Mesodermal cell (in vitro differentiated cells): ENCODE measurements at regions not wholly inside any gene's neighbourhood (a gene's known extent, or its start where the extent isn't known, plus 50 kb on each side); places are given as distances from the start of the nearest gene placed in this dataset.

Source experiments
- H3K27ac ChIP-seq: 2 replicates; pipeline ENCODE4 v1.7.0; 2013; ENCODE audit warnings: mild to moderate bottlenecking, low read depth, low read length, moderate library complexity; ENCODE audit not compliant: severe bottlenecking
- H3K36me3 ChIP-seq: 2 replicates; pipeline ENCODE4 v1.7.1; 2013; ENCODE audit warnings: mild to moderate bottlenecking, low read length, moderate library complexity; ENCODE audit not compliant: control insufficient read depth, insufficient read depth
- H3K4me1 ChIP-seq: one replicate; pipeline ENCODE4 v1.7.1; 2013; ENCODE audit warnings: mild to moderate bottlenecking, low read length; ENCODE audit not compliant: insufficient read depth, control insufficient read depth, poor library complexity, severe bottlenecking
- H3K4me3 ChIP-seq: 2 replicates; pipeline ENCODE4 v1.7.0; 2013; ENCODE audit warnings: low read length, control low read depth, mild to moderate bottlenecking; ENCODE audit not compliant: insufficient read depth, poor library complexity, severe bottlenecking; ENCODE audit errors: extremely low read depth
- H3K9me3 ChIP-seq: 2 replicates; pipeline ENCODE4 v1.7.1; 2013; ENCODE audit warnings: mild to moderate bottlenecking, low read length, moderate library complexity; ENCODE audit not compliant: control insufficient read depth
- WGBS, 2 experiments: methylation state at CpG; one replicate each; pipeline ENCODE4 v1.1.5; 2013; ENCODE audit warnings: missing lambda C conversion rate in 2 of 2; ENCODE audit not compliant: insufficient coverage in 2 of 2; 5-methylcytosine and 5-hydroxymethylcytosine counted together

DNA sequence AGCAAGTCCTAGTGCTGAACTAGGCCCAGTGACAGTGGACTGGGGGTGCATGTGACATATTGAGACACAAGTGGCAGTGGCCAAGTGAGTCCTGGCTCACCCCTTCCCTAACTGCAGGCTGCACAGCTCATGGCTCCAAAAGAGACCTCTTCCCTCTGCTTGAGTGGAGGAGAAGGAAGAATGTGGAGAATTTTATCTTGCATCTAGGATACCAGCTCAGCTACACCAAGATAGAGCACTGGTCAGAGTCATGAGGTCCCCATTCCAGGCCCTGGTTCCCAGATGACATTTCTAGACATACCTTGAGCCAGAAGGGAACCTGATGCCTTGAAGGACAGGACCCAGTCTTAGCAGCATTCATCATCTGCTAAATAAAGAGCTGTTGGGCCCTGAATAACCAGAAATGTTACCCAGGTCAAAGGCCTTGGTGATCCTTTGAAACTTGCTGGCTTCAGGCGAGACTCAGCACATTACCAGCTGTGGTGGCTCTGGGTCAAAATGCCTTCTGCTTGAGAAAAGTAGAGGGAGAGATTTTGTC is 114.5 kb downstream of the CDC14C start:
- H3K9me3 ChIP-seq, result no peaks in the 10 kb centered on the region
- H3K36me3 ChIP-seq, result no peaks in the 10 kb centered on the region
- H3K4me3 ChIP-seq, result no peak overlapping the region
- 85 to 88% methylated on average over 1 of the region's 1 CpG for WGBS, 2 experiments
- H3K4me1 ChIP-seq, result peaks cover 3% of the 10 kb centered on the region
- no peak overlapping the region for H3K27ac ChIP-seq

DNA sequence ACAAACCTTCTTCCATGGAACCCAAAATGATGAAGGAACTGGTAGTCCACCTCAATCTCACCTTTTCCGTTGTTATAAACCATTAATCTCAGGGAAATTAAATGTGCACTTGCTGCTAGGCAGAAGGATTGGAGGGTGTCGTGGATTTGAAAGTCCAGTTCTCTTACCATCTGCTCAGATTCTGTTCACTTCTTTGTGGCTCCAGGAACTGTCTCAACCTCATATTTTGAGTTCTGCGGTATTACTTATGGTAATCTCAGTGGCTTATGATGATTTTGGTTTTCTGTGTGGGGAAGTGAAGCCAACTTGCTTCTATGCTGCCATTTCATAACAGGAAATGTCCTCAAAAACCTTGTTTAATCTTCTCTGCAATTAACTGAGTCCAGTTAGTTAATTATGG is 136.4 kb downstream of the CDC14C start:
- no peak overlapping the region for H3K4me3 ChIP-seq
- H3K36me3 ChIP-seq, result no peaks in the 10 kb centered on the region
- WGBS, 2 experiments, result 100% methylated on average over 1 of the region's 3 CpGs; no CpG with 5 or more reads in 1 of the 2 experiments
- peaks cover 11% of the 10 kb centered on the region for H3K9me3 ChIP-seq
- no peaks in the 10 kb centered on the region for H3K4me1 ChIP-seq
- no peak overlapping the region for H3K27ac ChIP-seq

DNA sequence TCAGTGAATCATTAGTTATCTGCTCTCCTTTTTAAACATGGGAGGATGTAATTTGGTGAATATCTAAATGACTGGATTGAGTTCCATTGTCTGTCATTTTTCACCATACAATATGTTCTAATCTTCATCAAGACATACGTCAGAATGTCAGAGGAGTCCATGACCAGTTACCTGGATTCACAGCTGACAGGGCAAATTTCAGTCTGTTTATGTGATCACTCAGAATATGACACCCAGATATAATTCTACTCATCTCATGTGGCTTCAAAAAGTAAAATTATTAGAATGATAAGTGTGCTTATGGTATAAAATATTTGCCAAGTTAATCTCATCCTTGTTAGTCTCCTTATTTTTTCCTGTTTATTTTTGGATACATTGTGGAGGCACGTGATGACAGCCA is 150.2 kb downstream of the CDC14C start:
- H3K27ac ChIP-seq, result no peak overlapping the region
- WGBS, 2 experiments, result 100% methylated on average over 2 of the region's 2 CpGs
- no peaks in the 10 kb centered on the region for H3K36me3 ChIP-seq

DNA sequence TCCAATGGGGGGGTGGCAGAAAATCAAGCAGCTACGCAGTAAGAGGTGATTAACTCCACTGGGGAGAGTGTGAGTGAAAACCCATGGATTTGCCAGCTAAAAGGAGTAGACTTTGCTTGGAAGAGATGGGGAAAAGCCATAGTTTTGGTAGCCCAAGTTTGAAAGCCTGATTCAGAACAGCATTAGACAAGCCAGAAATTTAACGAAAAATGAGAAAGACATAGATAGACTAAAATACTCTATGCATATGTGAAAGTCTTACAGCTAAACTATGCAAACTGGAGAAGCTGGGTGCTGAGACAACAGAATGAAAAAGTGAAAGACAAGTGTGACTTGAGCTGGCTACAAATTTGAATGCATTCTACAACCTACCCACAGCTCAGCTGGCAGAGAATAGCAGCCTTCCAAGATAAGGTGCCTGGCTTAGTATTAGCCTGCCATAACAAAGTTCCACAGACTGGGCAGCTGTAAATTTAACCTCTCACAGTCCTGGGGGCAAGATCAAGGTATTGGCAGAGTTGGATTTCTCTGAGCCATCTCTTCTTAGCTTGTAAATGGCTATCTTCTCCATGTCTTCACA is 156.6 kb downstream of the CDC14C start:
- no peaks in the 10 kb centered on the region for H3K4me1 ChIP-seq
- no peaks in the 10 kb centered on the region for H3K9me3 ChIP-seq
- 82 to 100% methylated on average over 1 of the region's 2 CpGs for WGBS, 2 experiments
- H3K4me3 ChIP-seq, result no peak overlapping the region
- no peak overlapping the region for H3K27ac ChIP-seq
- no peaks in the 10 kb centered on the region for H3K36me3 ChIP-seq

More for the DNA sequence above, 150.2 kb downstream of the CDC14C start:
- H3K4me3 ChIP-seq, result no peak overlapping the region
- H3K4me1 ChIP-seq, result no peaks in the 10 kb centered on the region
- H3K9me3 ChIP-seq, result no peaks in the 10 kb centered on the region

DNA sequence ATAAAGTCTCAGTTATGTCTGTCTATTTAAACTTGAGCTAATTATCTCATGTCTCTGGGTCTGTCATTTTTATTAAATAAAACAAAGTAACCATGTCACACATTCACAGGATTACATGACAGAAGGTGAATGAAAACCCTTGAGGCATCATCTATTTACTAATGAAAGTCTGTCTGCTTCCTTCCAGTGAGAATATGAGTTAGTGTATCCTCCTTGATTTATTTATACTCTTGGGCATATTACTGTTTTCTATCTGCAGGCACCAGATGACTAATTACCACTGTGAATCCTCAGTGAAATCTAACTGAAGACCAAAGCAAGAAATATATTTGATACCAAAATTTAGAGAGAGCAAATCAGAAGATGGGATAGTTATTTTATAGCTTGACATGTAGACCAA is 163.7 kb downstream of the CDC14C start:
- no peak overlapping the region for H3K4me3 ChIP-seq
- H3K4me1 ChIP-seq, result no peaks in the 10 kb centered on the region
- H3K9me3 ChIP-seq, result no peaks in the 10 kb centered on the region
- no peaks in the 10 kb centered on the region for H3K36me3 ChIP-seq
- H3K27ac ChIP-seq, result no peak overlapping the region

DNA sequence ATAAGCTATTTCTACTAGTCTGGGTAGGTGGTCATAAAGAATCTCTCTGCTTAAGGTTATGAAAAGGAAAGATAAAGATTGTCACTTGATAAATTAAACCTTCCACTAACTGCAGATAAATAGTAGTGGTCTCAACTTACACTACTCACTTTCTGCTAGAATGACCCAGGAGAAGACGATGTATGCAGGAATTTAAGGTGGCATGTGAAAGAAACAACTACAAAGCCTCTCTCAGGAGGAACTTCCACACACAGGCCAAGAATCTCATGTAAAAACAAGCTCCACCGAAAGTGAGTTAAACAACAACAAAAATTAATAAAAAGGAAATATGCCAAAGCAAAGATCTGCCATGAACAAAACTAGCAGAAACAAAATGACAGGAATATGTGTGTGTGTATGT is 165.4 kb downstream of the CDC14C start:
- H3K4me3 ChIP-seq, result no peak overlapping the region
- H3K27ac ChIP-seq, result no peak overlapping the region
- no peaks in the 10 kb centered on the region for H3K36me3 ChIP-seq
- no CpG with 5 or more reads among the region's 2 CpGs for WGBS, 2 experiments
- no peaks in the 10 kb centered on the region for H3K9me3 ChIP-seq
- no peaks in the 10 kb centered on the region for H3K4me1 ChIP-seq

DNA sequence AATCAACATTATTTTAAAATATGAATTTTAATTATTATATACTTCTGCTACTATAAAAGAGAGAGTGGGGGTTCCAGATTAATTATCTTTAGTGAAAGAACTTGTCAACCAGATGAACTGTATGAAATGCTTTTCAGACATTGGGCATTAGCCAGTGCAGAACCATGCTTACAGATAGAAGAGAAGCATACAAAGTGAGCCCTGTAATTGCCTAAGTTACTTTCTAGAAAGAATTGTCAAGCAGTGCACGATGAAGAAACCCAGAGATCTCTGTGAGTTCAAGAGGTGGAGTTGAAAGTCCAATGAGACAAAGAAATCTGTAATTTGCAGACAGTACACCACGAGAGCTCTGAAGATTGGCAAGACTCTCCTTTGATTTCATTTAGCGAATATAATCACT is 166.7 kb downstream of the CDC14C start:
- no peak overlapping the region for H3K4me3 ChIP-seq
- 74% methylated on average over 2 of the region's 3 CpGs; no CpG with 5 or more reads in 1 of the 2 experiments for WGBS, 2 experiments
- no peaks in the 10 kb centered on the region for H3K36me3 ChIP-seq
- H3K27ac ChIP-seq, result no peak overlapping the region
- H3K9me3 ChIP-seq, result no peaks in the 10 kb centered on the region
- no peaks in the 10 kb centered on the region for H3K4me1 ChIP-seq

DNA sequence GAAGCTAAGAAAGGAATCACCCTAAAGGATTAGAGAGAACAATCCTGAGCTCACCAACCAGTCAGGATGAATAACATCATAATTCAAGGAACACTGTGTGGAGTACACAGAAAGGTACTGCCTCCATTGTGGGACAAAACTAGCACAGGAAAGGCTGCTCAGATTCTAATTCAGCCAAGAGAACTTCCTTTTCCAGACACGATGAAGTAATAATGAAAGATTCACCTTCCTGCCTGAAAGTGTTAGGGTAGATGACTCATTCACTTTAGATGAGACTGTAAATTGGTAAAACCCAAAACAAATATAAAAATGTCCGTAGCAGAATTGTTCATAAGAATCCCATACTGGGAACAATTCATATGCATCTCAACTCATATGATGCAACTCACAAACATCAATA is 167.2 kb downstream of the CDC14C start:
- H3K27ac ChIP-seq, result no peak overlapping the region
- no CpG with 5 or more reads among the region's 2 CpGs for WGBS, 2 experiments
- H3K4me3 ChIP-seq, result no peak overlapping the region
- H3K9me3 ChIP-seq, result no peaks in the 10 kb centered on the region
- no peaks in the 10 kb centered on the region for H3K4me1 ChIP-seq
- no peaks in the 10 kb centered on the region for H3K36me3 ChIP-seq

DNA sequence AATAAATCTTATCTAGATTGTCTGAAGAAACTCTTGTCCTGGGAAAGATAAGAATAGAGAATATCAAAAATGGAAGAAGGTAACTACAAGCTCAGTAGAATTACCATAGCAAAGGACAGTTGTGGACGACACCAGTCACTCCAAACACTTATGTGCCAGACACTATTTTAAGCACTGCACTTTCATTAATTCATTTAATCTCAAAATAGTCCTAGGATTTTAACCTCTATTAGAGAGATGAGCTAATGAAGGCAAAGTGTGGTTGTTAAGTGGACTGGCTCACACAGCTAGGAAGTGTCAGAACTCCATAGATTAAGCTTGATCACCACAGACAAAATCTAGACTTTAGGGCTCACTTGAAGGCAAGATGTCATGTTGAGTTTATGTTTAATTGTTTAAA is 168.9 kb downstream of the CDC14C start:
- H3K4me1 ChIP-seq, result no peaks in the 10 kb centered on the region
- H3K36me3 ChIP-seq, result no peaks in the 10 kb centered on the region
- H3K9me3 ChIP-seq, result no peaks in the 10 kb centered on the region
- WGBS, 2 experiments, result no CpG with 5 or more reads among the region's 1 CpG
- H3K4me3 ChIP-seq, result no peak overlapping the region
- H3K27ac ChIP-seq, result no peak overlapping the region

DNA sequence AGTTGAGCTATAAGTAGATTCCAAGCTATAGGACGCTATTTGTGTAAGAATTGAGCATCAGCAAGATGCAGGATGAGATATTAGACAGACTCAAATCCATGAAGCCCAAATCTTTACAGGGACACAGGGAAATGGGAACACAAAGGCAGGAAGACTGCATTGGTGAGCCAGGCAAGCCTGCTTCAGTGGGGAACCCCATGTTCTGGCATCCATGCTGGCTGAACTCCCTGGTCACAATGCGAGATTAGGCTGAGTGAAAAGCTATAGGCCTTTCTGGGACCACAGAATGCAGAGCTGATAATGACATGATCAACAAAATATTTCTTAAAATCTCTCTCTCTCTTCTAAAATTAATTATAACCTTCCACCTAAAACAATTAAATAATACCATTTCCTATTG is 170.5 kb downstream of the CDC14C start:
- H3K27ac ChIP-seq, result no peak overlapping the region
- H3K4me3 ChIP-seq, result no peak overlapping the region
- WGBS, 2 experiments, result 86 to 92% methylated on average over 1 to 2 of the region's 2 CpGs
- H3K4me1 ChIP-seq, result no peaks in the 10 kb centered on the region
- H3K9me3 ChIP-seq, result no peaks in the 10 kb centered on the region
- H3K36me3 ChIP-seq, result no peaks in the 10 kb centered on the region

DNA sequence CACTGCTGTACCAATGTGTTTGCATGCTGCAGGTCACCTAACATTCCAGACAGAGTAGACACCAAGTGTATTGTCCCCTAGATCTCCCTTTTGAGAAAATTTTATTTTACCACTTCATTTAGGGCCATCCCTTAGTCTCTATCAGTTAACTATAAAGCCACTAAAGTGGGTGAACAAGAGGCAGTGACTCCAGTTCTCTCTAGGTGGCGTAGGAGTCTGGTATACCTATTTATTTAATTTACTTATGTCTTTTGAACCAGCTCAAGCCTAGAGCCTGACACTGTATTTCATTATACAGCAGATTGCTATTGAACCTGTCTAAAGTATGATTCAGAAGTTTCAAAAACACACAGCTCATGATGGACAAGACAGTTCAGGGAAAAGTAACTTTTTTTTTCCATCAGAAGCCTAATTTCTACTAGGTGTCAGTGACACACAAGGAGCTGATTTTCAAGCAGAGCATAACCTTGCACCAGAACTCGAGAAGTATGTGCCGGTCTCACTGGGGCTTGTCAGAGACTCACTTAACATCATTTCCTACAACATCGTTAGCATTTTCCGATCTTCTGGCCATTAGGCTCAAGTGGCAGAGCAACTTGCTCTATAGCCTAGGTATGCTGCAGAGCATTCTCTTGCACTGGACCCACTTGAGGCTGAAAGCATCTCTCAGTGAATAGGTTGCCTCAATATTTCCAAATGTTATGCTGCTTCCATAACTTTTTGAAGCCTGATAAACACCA is 175.4 kb downstream of the CDC14C start:
- Histone ChIP-seq H3K9me3 (no peaks in the 10 kb centered on the region), H3K4me1 (no peaks in the 10 kb centered on the region), H3K27ac (no peak overlapping the region), H3K36me3 (no peaks in the 10 kb centered on the region), H3K4me3 (no peak overlapping the region)
- 82 to 83% methylated on average over 4 of the region's 5 CpGs for WGBS, 2 experiments
